ENCODE measurements at regions not wholly inside any gene's neighbourhood (a gene's known extent, or its start where the extent isn't known, plus 50 kb on each side); places are given as distances from the start of the nearest gene placed in this dataset.

DNA sequence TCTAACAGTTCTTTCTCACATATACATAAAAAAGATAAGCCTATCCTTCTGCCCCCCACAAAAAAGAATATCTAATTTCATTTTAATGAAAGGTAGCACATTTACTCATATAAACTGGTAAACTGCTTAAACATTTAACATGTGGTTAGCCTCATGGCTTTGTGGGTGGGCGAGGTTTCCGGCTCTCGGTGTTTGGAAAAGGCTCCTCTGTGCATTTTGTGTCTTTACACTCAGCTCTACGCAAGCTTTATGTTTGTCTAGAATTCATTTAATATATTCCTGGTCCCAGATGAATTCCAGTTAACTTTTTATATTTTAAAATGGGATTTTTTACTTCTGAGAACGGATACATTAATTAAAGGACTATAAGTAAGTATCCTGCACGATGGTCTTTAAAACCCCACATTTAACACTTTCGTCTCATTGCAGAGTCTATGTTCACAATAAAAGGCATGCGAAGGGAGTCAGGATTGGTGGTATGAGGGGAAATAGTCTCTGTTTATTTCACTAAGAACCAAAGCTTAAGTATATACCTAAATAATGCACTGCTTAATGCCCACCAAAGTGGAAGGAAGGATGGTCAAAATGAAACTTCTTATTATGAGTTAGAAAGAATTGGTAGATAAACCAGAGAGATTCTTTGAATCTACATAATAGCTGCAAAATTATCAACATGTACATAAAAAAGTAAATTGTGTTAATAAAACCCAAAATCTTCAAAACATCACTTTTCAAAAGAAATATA, 197.2 kb downstream of the CRPPA start:
- ATAC-seq (replicated peaks in 1 of 2) (peak; percentile 34 to 48), DNase-seq (peak; percentile 24 to 26)
- no peak overlapping the region for H3K27ac Mint-ChIP-seq
- H3K4me3 Mint-ChIP-seq, result peak overlapping the region in 1 of 2 donors; percentile 55
- H3K4me1 Mint-ChIP-seq (ENCODE audit: low read depth), result no peaks in the 10 kb centered on the region
- H3K36me3 Mint-ChIP-seq (ENCODE audit: insufficient read depth in 2 of 2), result no peaks in the 10 kb centered on the region
- peaks cover 1 to 2% of the 10 kb centered on the region in 2 donors for H3K9me3 Mint-ChIP-seq
- no peaks in the 10 kb centered on the region for H3K27me3 Mint-ChIP-seq (ENCODE audit: low read depth)

DNA sequence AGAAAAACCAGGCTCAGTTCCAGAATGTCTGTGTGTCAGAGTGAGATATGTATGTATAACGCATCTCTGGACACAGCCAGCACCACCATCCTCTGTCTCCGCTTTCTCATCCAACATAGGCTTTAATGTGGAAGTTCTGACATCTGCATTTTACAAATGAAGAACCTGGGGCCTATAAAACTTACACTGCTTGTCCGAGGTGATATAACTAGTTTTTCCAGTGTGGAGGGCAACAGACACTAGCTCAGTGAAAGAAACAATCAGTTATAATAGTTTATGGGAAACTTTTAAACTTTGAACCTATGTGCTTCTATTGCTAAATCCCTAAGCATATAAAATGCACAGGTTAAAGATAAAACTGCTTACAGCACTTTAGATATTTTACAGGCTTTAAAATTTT, 208.7 kb downstream of the CRPPA start:
- no peaks in the 10 kb centered on the region for H3K36me3 Mint-ChIP-seq (ENCODE audit: insufficient read depth in 2 of 2)
- no peaks in the 10 kb centered on the region for H3K4me1 Mint-ChIP-seq (ENCODE audit: low read depth)
- ATAC-seq (replicated peaks in 1 of 2), result no peak

DNA sequence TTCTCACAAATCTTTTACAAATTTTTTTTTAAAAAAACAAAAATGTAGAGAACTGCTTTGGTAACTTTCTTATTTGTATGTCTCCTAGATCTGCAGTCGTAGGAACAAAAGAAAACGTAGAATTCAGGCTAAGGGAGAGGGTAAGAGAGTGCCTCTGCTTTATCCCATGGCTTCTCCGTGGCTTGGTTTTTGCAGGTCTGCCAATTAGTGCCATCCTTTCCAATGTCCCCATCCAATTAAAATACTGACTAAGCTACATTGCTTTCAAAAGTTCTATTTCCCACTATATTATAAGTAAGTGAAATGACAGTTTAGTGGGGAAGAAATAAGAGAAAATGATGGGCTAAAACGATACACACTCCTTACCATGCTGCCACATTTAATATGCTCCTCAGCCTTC, 209.3 kb downstream of the CRPPA start:
- H3K4me3 Mint-ChIP-seq, result no peak overlapping the region
- no peaks in the 10 kb centered on the region for H3K9me3 Mint-ChIP-seq
- no peaks in the 10 kb centered on the region for H3K4me1 Mint-ChIP-seq (ENCODE audit: low read depth)
- no peaks in the 10 kb centered on the region for H3K36me3 Mint-ChIP-seq (ENCODE audit: insufficient read depth in 2 of 2)
- ATAC-seq (replicated peaks in 1 of 2), result no peak
- no peak for DNase-seq
- H3K27me3 Mint-ChIP-seq (ENCODE audit: low read depth), result no peaks in the 10 kb centered on the region
- H3K27ac Mint-ChIP-seq, result no peak overlapping the region

More for the DNA sequence above, 208.7 kb downstream of the CRPPA start:
- Mint-ChIP-seq H3K9me3 (no peaks in the 10 kb centered on the region), H3K27ac (no peak overlapping the region), H3K4me3 (no peak overlapping the region), H3K27me3 (ENCODE audit: low read depth) (no peaks in the 10 kb centered on the region)
- DNase-seq, result no peak

DNA sequence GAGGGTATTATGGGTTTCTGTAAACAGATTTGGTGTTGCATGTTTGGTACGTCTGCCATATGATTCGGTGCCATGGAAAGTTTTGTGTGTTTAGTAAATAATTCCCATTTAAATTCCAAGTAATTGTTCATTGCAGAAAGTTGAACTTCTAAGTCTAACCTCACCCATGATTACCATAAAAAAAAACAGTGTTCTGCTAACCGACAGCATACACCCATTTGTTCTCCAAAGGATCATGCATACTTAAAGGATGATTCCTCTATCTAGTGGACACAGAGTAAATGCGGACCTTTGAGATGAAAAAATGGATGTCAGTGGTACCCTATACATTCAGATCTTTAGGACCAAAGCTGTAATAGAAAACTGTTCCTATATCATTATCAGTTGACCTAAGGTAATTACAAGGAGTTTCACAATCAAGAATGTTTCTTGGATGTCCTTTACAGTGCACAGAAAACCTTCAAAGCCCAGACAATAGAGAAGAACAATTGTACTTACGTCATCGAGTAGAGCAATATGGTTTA, 209.9 kb downstream of the CRPPA start:
- ATAC-seq (replicated peaks in 1 of 2) (no peak), DNase-seq (no peak)
- Mint-ChIP-seq H3K9me3 (no peaks in the 10 kb centered on the region), H3K27me3 (ENCODE audit: low read depth) (no peaks in the 10 kb centered on the region), H3K36me3 (ENCODE audit: insufficient read depth in 2 of 2) (no peaks in the 10 kb centered on the region), H3K27ac (no peak overlapping the region), H3K4me1 (ENCODE audit: low read depth) (no peaks in the 10 kb centered on the region), H3K4me3 (no peak overlapping the region)

DNA sequence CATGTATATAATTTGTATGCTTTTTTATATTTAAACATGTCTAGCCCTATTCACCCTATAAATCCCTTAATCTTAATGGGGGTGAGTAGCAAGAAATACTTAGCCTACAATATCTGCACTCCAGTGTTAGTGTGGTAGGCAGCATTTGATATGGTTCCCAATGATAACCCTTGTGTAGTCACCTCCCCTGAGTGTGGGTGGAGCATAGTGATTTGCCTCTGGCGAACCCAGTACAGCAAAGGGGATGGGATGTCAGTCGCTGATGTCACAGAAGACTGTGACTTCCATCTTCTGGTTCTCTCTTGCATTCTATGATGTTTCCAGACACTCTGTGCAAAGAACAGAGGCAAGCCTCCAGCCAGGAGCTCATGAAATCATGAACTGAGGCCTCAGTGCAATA, 211.2 kb downstream of the CRPPA start:
- Mint-ChIP-seq H3K27ac (no peak overlapping the region), H3K27me3 (ENCODE audit: low read depth) (no peaks in the 10 kb centered on the region), H3K9me3 (no peaks in the 10 kb centered on the region), H3K4me3 (no peak overlapping the region), H3K4me1 (ENCODE audit: low read depth) (no peaks in the 10 kb centered on the region), H3K36me3 (ENCODE audit: insufficient read depth in 2 of 2) (no peaks in the 10 kb centered on the region)
- DNase-seq (no peak), ATAC-seq (replicated peaks in 1 of 2) (no peak)

DNA sequence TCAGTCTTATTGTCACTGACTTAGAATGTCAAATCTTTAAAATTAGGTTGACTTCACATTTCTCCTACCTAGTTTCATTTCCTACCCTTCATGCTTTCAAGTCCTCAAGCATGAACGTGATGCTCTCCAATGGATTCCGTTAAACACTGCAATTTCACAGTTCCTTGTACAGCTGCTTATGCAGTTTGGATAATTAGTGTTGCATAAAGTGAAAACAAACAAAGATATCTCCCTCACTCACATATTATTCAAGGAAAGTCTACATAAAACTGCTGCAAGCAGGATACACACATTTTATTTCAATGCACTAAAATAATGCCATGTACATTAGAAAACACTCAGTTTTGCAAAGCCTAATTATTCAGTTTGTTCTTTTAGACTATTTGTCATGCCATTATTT, 214.0 kb downstream of the CRPPA start:
- no peaks in the 10 kb centered on the region for H3K27me3 Mint-ChIP-seq (ENCODE audit: low read depth)
- H3K4me1 Mint-ChIP-seq (ENCODE audit: low read depth), result no peaks in the 10 kb centered on the region
- DNase-seq, result no peak
- no peak overlapping the region for H3K4me3 Mint-ChIP-seq
- H3K27ac Mint-ChIP-seq, result no peak overlapping the region
- ATAC-seq (replicated peaks in 1 of 2), result no peak
- no peaks in the 10 kb centered on the region for H3K36me3 Mint-ChIP-seq (ENCODE audit: insufficient read depth in 2 of 2)
- H3K9me3 Mint-ChIP-seq, result no peaks in the 10 kb centered on the region

DNA sequence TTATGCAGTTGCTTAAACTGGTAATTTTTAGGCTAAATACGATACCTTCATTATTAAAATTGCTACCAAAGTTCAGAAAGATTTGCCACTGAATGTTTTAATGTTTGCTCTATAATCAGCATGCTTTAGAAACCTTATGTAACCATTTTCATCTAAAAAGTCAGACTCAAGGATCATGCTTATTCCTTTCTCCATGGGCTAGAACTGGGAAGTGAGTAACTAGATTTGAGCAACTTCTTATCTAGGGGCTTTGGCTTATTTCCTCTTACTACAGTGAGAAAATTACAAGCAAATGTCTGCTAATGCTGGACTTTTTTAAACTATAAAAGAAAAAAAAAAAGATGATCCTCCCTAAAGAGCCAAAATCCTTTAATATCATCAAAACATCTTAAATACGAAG, 215.9 kb downstream of the CRPPA start:
- no peak overlapping the region for H3K4me3 Mint-ChIP-seq
- peaks cover 0 to 2% of the 10 kb centered on the region in 2 donors for H3K9me3 Mint-ChIP-seq
- ATAC-seq (replicated peaks in 1 of 2) (no peak), DNase-seq (no peak)
- no peaks in the 10 kb centered on the region for H3K27me3 Mint-ChIP-seq (ENCODE audit: low read depth)
- H3K36me3 Mint-ChIP-seq (ENCODE audit: insufficient read depth in 2 of 2), result no peaks in the 10 kb centered on the region
- H3K27ac Mint-ChIP-seq, result no peak overlapping the region
- H3K4me1 Mint-ChIP-seq (ENCODE audit: low read depth), result no peaks in the 10 kb centered on the region

DNA sequence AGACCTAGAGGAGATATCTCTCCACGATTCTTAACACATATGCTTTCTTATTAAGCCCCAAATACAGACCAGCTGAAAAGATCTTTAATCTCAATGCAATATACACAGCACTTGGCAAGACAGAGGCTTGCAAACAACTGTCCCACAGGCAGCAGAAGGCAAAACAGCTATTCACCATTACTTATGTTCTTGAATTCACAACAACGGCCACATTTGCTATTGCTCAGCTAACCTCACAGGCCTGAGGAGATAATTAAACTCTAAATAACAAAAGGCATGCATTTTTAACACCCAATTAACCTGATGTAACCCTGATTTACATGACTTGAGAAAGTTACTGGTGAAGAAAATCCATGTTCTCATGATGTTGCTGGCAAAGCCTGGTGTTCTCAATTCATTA, 216.4 kb downstream of the CRPPA start:
- DNase-seq (no peak), ATAC-seq (replicated peaks in 1 of 2) (no peak)
- H3K9me3 Mint-ChIP-seq, result peaks cover 0 to 2% of the 10 kb centered on the region in 2 donors
- H3K27me3 Mint-ChIP-seq (ENCODE audit: low read depth), result no peaks in the 10 kb centered on the region
- no peak overlapping the region for H3K27ac Mint-ChIP-seq
- no peak overlapping the region for H3K4me3 Mint-ChIP-seq
- H3K4me1 Mint-ChIP-seq (ENCODE audit: low read depth), result no peaks in the 10 kb centered on the region
- H3K36me3 Mint-ChIP-seq (ENCODE audit: insufficient read depth in 2 of 2), result no peaks in the 10 kb centered on the region

DNA sequence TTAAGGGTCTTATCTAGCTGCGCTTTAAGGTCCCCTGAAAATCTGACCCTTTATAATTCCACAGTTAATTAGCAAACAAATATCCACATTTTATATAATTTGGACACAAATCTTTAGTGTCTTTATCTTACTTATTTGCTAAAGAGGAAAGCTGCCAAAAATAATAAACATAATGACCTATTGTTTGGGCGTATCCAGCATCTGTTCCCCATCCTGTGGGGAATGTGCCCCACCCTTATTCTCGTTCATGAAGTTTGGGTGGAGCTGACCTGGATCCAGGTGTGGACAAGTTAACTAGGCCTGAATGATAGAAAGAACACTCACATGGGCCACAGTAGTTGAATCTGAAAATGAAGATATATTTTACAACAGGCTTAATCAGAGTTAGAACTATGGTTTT, 218.3 kb downstream of the CRPPA start:
- DNase-seq (no peak), ATAC-seq (replicated peaks in 1 of 2) (no peak)
- H3K4me1 Mint-ChIP-seq (ENCODE audit: low read depth), result no peaks in the 10 kb centered on the region
- H3K27ac Mint-ChIP-seq, result no peak overlapping the region
- no peaks in the 10 kb centered on the region for H3K36me3 Mint-ChIP-seq (ENCODE audit: insufficient read depth in 2 of 2)
- H3K27me3 Mint-ChIP-seq (ENCODE audit: low read depth), result no peaks in the 10 kb centered on the region
- H3K9me3 Mint-ChIP-seq, result peaks cover 0 to 2% of the 10 kb centered on the region in 2 donors
- H3K4me3 Mint-ChIP-seq, result no peak overlapping the region

DNA sequence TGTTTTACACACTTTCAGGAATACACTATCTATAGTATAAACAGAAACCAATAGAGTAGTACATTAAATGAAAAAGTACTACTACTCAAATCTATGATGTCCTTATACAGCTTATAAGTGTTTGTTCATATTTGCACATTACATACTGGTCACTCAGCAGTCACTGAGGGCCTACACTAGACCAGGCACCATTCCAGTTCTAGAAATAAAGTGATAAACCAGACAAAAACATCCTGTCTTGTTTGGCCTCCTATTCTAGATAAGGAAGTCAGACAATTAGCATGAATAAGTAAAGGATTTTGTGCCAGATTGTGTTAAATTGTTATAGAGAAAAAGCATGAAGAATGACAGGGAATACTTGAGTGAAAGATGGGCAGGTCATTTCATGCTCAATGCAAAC, 219.0 kb downstream of the CRPPA start:
- Mint-ChIP-seq H3K9me3 (peaks cover 0 to 2% of the 10 kb centered on the region in 2 donors), H3K27me3 (ENCODE audit: low read depth) (no peaks in the 10 kb centered on the region), H3K36me3 (ENCODE audit: insufficient read depth in 2 of 2) (no peaks in the 10 kb centered on the region), H3K4me1 (ENCODE audit: low read depth) (no peaks in the 10 kb centered on the region), H3K4me3 (no peak overlapping the region), H3K27ac (no peak overlapping the region)
- ATAC-seq (replicated peaks in 1 of 2), result no peak
- DNase-seq, result no peak

DNA sequence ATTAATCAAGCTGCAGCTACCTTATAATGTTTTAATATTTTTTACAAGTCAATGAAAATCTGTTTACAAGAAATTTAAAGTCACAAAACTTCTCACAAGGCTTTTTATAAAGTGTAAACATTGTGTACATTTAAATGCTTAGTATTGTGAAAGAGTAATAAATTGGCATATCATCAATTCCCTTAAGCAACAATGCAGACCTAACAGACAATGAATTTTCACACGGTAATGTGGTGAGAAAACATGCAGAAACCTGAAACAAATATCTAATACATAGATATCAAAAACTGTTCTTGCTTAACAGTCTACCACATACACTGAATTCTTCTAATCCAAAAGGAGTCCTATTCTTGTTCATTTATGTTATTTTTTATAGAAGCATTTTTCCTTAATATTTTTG, 220.7 kb downstream of the CRPPA start:
- Mint-ChIP-seq H3K4me3 (no peak overlapping the region), H3K27me3 (ENCODE audit: low read depth) (no peaks in the 10 kb centered on the region)

DNA sequence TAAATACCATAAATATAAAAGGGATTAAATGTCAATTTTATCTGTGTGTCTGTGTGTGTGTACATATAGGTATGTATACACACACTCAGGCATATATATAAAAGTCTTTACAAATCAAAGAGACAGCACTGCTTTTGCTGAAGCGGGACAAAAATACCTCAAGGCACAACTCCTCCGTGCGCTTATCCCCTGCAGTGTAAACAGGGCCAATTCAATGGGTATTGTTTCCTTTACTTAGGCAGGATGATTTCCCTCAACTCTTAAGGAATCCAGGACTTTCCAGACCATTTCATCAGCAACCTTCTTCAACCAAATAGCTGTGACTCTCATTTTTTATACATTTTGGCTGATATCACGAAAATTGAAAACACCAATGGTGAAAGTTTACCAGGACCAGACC, 227.7 kb downstream of the CRPPA start:
- H3K9me3 Mint-ChIP-seq, result no peaks in the 10 kb centered on the region
- no peak overlapping the region for H3K4me3 Mint-ChIP-seq
- no peaks in the 10 kb centered on the region for H3K4me1 Mint-ChIP-seq (ENCODE audit: low read depth)
- ATAC-seq (replicated peaks in 1 of 2) (no peak), DNase-seq (no peak)
- no peaks in the 10 kb centered on the region for H3K27me3 Mint-ChIP-seq (ENCODE audit: low read depth)
- no peaks in the 10 kb centered on the region for H3K36me3 Mint-ChIP-seq (ENCODE audit: insufficient read depth in 2 of 2)
- H3K27ac Mint-ChIP-seq, result no peak overlapping the region

More for the DNA sequence above, 220.7 kb downstream of the CRPPA start:
- Mint-ChIP-seq H3K4me1 (ENCODE audit: low read depth) (no peaks in the 10 kb centered on the region), H3K36me3 (ENCODE audit: insufficient read depth in 2 of 2) (no peaks in the 10 kb centered on the region), H3K9me3 (peaks cover 0 to 2% of the 10 kb centered on the region in 2 donors), H3K27ac (no peak overlapping the region)
- ATAC-seq (replicated peaks in 1 of 2), result no peak
- no peak for DNase-seq

DNA sequence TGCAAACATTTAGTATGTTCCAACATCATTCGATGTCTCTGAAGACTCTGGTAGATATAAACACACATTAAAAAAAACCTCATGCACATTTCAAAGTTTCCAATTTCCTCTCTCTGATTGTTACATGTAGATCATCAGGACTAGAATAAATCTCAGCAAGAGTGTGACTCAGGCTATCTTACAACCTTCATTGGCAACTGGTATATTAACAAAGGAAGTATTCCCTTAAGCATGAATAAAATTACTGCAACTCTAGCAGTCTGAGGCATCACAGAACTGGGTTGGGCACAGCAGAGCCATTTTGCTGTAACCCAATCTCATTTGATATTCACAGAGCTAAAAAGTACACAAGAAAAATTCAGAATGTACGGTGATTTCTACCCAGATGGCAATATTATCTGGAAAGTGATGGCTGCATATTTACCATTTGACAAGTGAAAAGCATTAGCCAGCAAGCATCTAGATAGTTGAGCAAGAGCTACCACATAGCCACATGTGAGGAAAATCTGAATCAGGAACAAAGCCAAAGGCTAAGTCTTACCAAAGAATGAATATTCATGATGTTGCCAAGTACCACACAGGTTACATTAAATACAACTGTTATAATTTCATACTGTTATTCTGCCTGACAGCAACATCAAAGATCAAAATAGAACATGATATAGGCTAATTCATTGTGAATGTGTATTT, 232.2 kb downstream of the CRPPA start:
- DNase-seq, result no peak
- H3K27ac Mint-ChIP-seq, result no peak overlapping the region
- no peaks in the 10 kb centered on the region for H3K27me3 Mint-ChIP-seq (ENCODE audit: low read depth)
- H3K4me1 Mint-ChIP-seq (ENCODE audit: low read depth), result no peaks in the 10 kb centered on the region
- no peak overlapping the region for H3K4me3 Mint-ChIP-seq
- no peaks in the 10 kb centered on the region for H3K9me3 Mint-ChIP-seq
- no peak for ATAC-seq (replicated peaks in 1 of 2)
- no peaks in the 10 kb centered on the region for H3K36me3 Mint-ChIP-seq (ENCODE audit: insufficient read depth in 2 of 2)
